ENCODE measurements at regions not wholly inside any gene's neighbourhood (a gene's known extent, or its start where the extent isn't known, plus 50 kb on each side); places are given as distances from the start of the nearest gene placed in this dataset.

DNA sequence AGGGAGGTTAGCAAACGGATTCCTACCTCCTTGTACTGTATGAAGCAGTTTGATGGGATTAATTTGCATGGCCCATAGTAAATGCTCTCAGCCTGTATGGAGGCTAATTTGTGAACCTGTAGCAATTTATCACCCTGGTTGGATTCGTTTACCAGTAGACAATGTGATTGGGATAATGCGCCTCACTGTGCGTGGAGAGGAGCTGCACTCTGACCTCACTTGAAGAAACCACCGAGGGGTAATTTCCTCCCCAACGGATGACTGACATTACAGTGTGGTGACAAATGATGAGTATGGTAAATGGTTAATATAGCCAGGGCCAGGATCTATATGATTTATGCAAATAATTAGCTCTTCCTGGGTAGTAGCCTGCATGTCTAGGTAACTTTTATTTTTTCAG is 479.1 kb upstream of the RBFOX1 start:
- no peak for TF ChIP-seq BHLHE40 (IDR thresholded peaks at IDR 0.05; ENCODE audit: borderline replicate concordance)
- TF ChIP-seq FOXK2 (IDR thresholded peaks at IDR 0.05): no peak
- no peak for TF ChIP-seq HDGF (IDR thresholded peaks at IDR 0.05; ENCODE audit: borderline replicate concordance)
- TF ChIP-seq NFRKB (IDR thresholded peaks at IDR 0.05): no peak
- TF ChIP-seq FOXM1 (IDR thresholded peaks at IDR 0.05; ENCODE audit: borderline replicate concordance): no peak
- TF ChIP-seq PKNOX1 (IDR thresholded peaks at IDR 0.05): no peak
- no peak for TF ChIP-seq ELF4 (IDR thresholded peaks at IDR 0.05)
- TF ChIP-seq SP1 (IDR thresholded peaks at IDR 0.05): no peak
- no peak for TF ChIP-seq ARNT (IDR thresholded peaks at IDR 0.05)
- no peak for TF ChIP-seq FOXA1 (IDR thresholded peaks at IDR 0.05)
